GM21786 (cell line): ENCODE measurements at regions not wholly inside any gene's neighbourhood (a gene's known extent, or its start where the extent isn't known, plus 50 kb on each side); places are given as distances from the start of the nearest gene placed in this dataset.

Source experiments
- ATAC-seq: cut with Tn5 transposase; IDR thresholded peaks from one replicate; pipeline ENCODE4 v1.9.1; 2021; ENCODE audit not compliant: unreplicated experiment

- ATAC-seq, result no peak
Observed at GRCh38 chr13:97057176-97057575, 62.9 kb upstream of the OXGR1 start.

- no peak for ATAC-seq
Observed at GRCh38 chr13:97058391-97058790, 64.1 kb upstream of the OXGR1 start.

DNA sequence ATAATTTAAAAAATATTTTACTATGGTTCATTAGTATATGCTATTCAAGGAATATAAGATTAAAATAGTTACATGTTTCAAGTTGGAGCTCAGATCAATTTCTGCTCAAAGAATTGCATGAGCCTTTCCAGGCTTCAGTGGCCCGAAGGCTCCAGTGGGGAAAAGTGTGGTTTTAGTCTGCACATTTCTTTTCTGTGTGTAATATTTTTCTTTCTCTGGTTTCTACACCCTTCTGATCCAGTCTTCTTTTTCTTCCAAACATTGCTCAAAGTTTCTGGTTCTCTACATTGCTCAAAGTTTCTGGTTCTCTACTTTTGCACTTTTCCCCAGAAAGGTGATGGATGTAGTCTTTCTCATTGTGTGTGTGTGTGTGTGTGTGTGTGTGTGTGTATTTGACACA, 64.7 kb upstream of the OXGR1 start:
- no peak for ATAC-seq

DNA sequence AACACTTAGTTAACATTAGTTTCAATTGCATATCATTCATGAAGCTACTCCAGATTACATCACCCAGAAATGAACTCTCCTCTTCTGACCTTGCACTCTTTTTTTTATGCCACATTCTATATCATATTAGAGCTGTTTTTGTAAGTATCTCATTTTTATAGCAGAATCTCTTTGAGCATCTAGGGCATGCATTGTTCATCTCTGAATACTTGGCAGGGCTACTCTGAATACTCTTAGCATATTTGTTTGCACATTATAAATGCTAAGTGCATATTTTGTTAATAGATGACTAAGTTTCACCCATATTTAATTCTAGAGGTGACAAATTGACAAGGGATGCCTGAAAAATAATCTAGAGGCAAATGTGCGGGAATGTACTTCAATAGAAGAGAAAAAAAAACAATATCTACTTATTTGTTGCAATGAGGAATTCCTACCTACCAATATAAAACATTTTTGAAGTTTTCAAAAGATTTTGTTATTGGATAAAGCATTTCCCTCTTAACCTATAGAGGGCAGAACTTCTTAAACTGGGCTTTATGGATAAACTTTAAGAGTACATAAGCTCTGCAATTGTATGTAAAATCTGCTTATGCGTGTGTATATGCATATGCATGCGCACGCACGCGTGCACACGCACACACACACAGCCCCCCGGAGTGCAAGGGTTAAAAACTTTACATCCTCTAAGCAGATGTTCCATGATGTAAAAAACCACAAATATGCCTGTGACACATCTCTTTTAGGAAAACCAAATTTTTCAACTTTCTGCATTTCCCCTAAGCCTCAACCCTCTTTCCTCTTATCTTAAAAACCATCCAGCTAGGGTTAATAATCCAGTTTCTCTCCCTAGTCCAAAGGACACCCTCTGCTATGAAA, 73.0 kb upstream of the OXGR1 start:
- no peak for ATAC-seq

DNA sequence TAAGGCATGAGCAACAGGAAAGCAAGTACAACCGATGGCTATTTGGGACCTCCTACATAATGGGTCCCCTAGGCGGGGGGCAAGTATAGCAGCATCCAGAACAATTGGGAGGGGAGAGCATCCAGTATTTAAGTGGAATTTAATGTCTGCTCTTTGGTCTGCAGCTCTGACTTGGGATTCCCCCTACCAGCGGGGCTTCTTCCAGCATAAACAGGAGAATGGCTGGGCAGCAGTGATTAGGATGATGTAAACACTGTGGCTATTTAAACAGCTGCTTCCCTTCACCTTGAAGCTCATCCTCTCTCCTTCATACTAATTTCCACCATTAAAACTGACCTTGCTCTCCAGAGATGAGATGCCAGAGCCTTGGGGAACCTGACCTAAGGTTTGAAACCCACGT, 73.9 kb upstream of the OXGR1 start:
- ATAC-seq, result no peak

DNA sequence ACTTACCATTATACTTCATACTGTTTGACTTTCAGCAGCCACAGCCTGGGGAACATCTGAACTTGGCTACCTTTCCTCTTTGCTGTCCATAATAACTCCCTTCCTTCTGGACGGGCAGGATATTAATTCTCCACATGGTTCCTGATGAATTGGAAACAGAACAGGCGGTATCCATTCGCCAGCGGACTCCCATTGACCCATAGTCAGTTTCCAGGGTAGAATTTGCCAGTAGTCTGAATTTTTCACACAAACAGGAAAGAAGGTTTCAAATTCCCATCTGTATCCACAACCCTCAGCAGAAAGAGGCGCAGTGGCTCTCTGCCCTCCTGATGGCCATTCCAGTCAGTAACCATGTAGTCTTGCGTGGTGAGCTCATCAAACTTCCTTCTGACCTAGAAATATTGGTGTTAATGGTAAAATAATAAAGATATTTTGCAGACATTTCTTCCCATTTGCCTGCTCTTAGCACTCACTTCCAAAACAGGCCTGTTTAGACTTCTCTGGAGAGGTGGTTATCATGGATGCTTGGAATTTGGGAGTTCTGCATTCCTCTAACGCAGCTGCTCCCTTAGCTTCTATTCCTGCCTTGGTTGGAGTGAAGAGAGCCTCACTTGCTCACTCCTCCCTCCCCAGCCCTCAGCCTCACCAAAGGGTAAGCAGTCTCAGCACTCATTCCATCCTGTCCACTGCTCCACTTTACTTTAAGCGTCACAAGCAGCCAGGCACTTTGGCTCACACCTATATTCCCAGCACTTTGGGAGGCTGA, 75.0 kb upstream of the OXGR1 start:
- no peak for ATAC-seq

DNA sequence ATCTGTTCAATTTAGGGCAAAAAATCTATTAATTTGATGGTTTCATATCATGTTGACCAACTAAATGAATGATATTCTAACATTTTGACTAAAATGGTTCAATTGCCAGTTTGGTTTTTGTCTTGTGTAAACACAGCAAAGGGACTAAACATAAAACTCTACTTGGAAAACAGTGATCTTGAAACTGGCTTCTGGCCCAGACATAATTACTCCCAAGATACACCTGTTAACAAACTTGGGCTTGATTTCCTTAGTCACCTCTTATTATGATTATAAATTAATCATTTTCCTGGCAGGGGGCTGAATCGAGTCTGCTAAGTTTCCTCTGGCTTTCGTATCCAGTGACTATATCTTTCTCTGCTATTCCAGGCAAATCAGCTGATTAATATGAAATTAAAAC, 78.0 kb upstream of the OXGR1 start:
- no peak for ATAC-seq

DNA sequence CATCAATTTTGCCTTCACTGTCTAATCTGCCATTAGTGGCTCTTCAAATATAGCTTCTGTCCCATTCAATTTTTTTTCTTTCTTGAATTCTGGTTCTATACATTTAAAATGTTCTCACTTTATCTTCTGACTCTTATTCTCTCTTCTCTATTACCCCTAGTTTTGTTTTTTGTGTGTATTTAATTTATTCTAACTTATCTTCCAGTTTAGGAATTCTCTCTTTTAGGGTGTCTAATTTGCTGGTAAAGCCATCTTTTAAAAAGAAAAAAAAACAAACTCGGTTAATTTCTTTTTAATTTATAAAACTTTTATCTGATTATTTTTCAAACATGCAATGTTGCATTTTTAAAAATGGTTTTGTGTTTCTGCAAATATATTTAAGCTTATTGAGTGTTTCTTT, 80.3 kb upstream of the OXGR1 start:
- no peak for ATAC-seq

DNA sequence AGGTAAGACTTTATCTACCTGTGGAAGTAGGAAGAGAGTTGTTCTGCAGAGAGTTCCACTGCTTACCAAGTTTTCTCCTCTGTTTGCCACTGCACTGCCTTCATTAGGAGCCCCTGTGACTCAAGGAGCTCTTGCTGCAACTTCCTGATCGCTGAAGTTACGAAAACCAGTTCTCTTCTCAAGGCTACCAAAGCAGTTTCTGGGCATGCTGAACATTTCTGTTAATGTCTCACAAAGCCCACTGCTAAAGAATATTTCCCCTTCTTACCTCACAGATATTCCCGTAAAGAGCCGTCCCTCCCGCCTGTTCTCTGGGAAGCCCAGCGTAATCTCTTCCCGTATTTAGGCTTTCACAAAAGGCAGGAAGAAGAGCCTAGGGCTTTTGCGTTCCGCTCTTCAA, 82.6 kb upstream of the OXGR1 start:
- ATAC-seq, result no peak

- ATAC-seq, result no peak
Observed at GRCh38 chr13:97077341-97077740, 83.1 kb upstream of the OXGR1 start.

GRCh38 chr13:97079726-97080125, 85.5 kb upstream of the OXGR1 start:
- no peak for ATAC-seq

- no peak for ATAC-seq
Observed at GRCh38 chr13:97082461-97083207, 88.4 kb upstream of the OXGR1 start.

GRCh38 chr13:97091196-97091595, 96.9 kb upstream of the OXGR1 start:
- ATAC-seq, result no peak

DNA sequence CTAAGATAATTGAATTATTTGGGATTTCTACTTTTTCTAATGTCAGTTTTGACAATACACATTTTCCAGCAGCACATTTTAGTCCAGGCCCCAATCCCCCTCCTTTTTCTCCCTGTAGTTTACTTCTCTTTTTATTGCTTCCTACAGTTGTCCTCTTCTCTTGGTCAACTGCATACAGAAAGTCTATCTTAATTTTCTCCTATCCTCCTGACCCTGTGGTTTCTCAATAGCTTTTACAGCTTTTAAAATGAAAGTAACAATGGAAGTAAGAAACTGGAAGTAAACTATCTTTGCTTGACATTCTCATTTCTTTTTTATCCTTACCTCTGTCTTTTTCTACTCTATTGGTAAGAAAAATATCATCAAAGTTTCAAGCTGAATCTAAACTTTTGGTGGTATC, 106.5 kb upstream of the OXGR1 start:
- ATAC-seq, result no peak

GRCh38 chr13:97101912-97102708, 107.8 kb upstream of the OXGR1 start:
- no peak for ATAC-seq

GRCh38 chr13:97106323-97106722, 112.0 kb upstream of the OXGR1 start:
- ATAC-seq, result no peak

DNA sequence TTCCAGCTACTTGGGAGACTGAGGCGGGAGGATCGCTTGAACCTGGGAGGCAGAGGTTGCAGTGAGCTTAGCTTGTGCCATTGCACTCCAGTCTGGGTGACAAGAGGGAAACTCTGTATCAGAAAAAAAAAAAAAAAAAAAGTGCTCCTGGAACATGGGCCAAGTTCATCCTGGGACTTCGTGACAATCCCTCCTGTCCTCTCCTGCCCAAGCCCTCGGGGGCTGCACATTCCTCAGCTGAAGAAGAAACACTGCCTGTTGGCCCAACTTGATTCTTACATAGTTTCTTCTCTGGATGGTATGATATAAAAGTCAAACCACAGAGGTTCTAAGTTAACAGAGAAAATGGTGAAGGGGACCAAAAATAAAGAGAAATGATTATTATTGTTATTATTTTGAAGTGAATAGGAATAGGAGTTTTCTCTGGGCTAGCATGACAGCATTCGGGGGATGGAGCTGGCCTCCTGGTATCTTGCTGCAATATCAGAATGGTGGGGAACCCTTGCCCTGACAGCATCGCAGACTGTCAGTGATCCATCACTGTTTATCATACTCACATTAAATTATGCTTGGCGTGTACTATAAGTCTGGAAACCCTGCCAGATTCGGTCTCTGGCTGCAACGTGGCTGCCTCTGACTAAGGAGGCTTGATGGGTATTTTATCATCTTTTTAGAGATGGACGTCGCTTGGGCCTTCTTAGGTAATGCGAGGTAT, 113.7 kb upstream of the OXGR1 start:
- ATAC-seq, result no peak

DNA sequence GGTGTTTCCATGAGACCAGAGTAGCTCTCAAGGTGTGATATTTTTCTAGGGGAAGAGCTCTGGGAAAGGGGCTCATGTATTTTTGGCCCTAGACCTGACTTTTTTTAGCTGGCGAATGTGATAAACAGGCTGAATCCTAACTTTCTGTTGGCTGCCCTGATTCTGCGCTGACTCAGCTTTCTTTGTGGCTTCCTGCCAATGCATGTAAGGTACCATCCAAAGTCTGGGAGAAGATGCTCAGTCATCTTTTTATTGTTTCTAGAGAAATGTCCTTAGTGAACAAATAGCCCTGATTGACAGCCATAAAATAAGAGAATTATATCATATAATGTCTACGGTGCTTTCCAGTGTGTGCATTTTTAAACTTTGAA, 113.6 kb upstream of the MBNL2 start:
- no peak for ATAC-seq

GRCh38 chr13:97109256-97109655, 112.9 kb upstream of the MBNL2 start:
- no peak for ATAC-seq

- peak; percentile 95 for ATAC-seq
Observed at GRCh38 chr13:97109841-97110492, 112.2 kb upstream of the MBNL2 start.
